Mesendoderm (in vitro differentiated cells): ENCODE measurements at regions not wholly inside any gene's neighbourhood (a gene's known extent, or its start where the extent isn't known, plus 50 kb on each side); places are given as distances from the start of the nearest gene placed in this dataset.

Experiments used
- DNase-seq: peaks from one replicate; pipeline ENCODE4 v3.0.0; 2013
- H2AK5ac ChIP-seq: 2 replicates; pipeline ENCODE4 v1.6.1; 2013; ENCODE audit warnings: low read length, inconsistent platforms
- H2BK120ac ChIP-seq: 2 replicates; pipeline ENCODE4 v1.6.1; 2013; ENCODE audit warnings: low read depth, mild to moderate bottlenecking, low read length, moderate library complexity, mixed read lengths
- H2BK15ac ChIP-seq: replicated peaks from 2 replicates; pipeline ENCODE4 v1.6.1; 2013; ENCODE audit warnings: low read depth, mild to moderate bottlenecking, moderate library complexity
- H2BK5ac ChIP-seq: 2 replicates; pipeline ENCODE4 v1.6.1; 2013; ENCODE audit warnings: low read length, inconsistent platforms
- H3K18ac ChIP-seq: 2 replicates; pipeline ENCODE4 v1.6.1; 2013; ENCODE audit warnings: mild to moderate bottlenecking, low read length, mixed read lengths
- H3K23ac ChIP-seq: one replicate; pipeline ENCODE4 v1.6.1; 2013; ENCODE audit warnings: low read length
- H3K27ac ChIP-seq: 2 replicates; pipeline ENCODE4 v1.5.1; 2013; ENCODE audit warnings: low read depth, mild to moderate bottlenecking, inconsistent platforms, low read length, moderate library complexity
- H3K27me3 ChIP-seq: 2 replicates; pipeline ENCODE4 v1.6.1; 2013; ENCODE audit warnings: low read length, control low read depth, mild to moderate bottlenecking, inconsistent platforms; ENCODE audit not compliant: insufficient read depth, poor library complexity
- H3K36me3 ChIP-seq: 2 replicates; pipeline ENCODE4 v1.6.1; 2013; ENCODE audit warnings: low read length, inconsistent platforms; ENCODE audit not compliant: control insufficient read depth, insufficient read depth
- H3K4ac ChIP-seq: one replicate; pipeline ENCODE4 v1.6.1; 2013; ENCODE audit warnings: low read depth, mild to moderate bottlenecking, low read length, moderate library complexity
- H3K4me1 ChIP-seq: 2 replicates; pipeline ENCODE4 v1.6.1; 2013; ENCODE audit warnings: low read depth, low read length, inconsistent platforms; ENCODE audit not compliant: control insufficient read depth
- H3K4me2 ChIP-seq: 2 replicates; pipeline ENCODE4 v1.6.1; 2013; ENCODE audit warnings: low read length
- H3K4me3 ChIP-seq: 2 replicates; pipeline ENCODE4 v1.5.1; 2013; ENCODE audit warnings: mild to moderate bottlenecking, low read length
- H3K56ac ChIP-seq: one replicate; pipeline ENCODE4 v1.6.1; 2013; ENCODE audit warnings: low read length
- H3K79me1 ChIP-seq: 2 replicates; pipeline ENCODE4 v1.6.1; 2013; ENCODE audit warnings: low read length, inconsistent platforms
- H3K79me2 ChIP-seq: 2 replicates; pipeline ENCODE4 v1.6.1; 2013; ENCODE audit warnings: mild to moderate bottlenecking, low read length; ENCODE audit not compliant: control insufficient read depth, insufficient read depth
- H3K9ac ChIP-seq: 2 replicates; pipeline ENCODE4 v1.6.1; 2013; ENCODE audit warnings: low read length, inconsistent platforms
- H4K5ac ChIP-seq: one replicate; pipeline ENCODE4 v1.6.1; 2013; ENCODE audit warnings: low read length
- H4K8ac ChIP-seq: one replicate; pipeline ENCODE4 v1.6.1; 2013; ENCODE audit warnings: low read depth, mild to moderate bottlenecking, control low read depth, low read length, moderate library complexity
- WGBS: extraction: QIAGEN DNeasy Blood & Tissue Kit; methylation state at CpG from one replicate; pipeline ENCODE4 v1.1.7; 2013; ENCODE audit warnings: low lambda C conversion rate, missing lambda C conversion rate; ENCODE audit not compliant: insufficient coverage; ENCODE audit errors: extremely low coverage; 5-methylcytosine and 5-hydroxymethylcytosine counted together

- no peak overlapping the region for H2BK120ac ChIP-seq
- H3K56ac ChIP-seq: no peak overlapping the region
- no peak overlapping the region for H3K23ac ChIP-seq
- DNase-seq: peak; percentile 13
- H3K4me2 ChIP-seq: no peak overlapping the region
- no peak overlapping the region for H4K5ac ChIP-seq
- H3K4me1 ChIP-seq: no peaks in the 10 kb centered on the region
- no peaks in the 10 kb centered on the region for H3K79me1 ChIP-seq
- H2BK5ac ChIP-seq: no peak overlapping the region
- H2AK5ac ChIP-seq: no peak overlapping the region
- H4K8ac ChIP-seq: no peak overlapping the region
- no peak overlapping the region for H2BK15ac ChIP-seq
- no peak overlapping the region for H3K9ac ChIP-seq
- H3K4me3 ChIP-seq: no peak overlapping the region
- no CpG with 5 or more reads among the region's 3 CpGs for WGBS
- H3K4ac ChIP-seq: no peak overlapping the region
- peak overlapping the region; percentile 23 for H3K27ac ChIP-seq
- no peaks in the 10 kb centered on the region for H3K36me3 ChIP-seq
- no peaks in the 10 kb centered on the region for H3K27me3 ChIP-seq
- H3K18ac ChIP-seq: peak overlapping the region; percentile 3
- H3K79me2 ChIP-seq: no peaks in the 10 kb centered on the region
Observed at GRCh38 chr7:16095171-16095950, 326.0 kb downstream of the CRPPA start.

- no peak overlapping the region for H3K18ac ChIP-seq
Observed at GRCh38 chr7:16094651-16095050, 326.7 kb downstream of the CRPPA start.

GRCh38 chr7:16092711-16093110, 328.6 kb downstream of the CRPPA start:
- Histone ChIP-seq H3K27me3 (no peaks in the 10 kb centered on the region), H3K4me2 (no peak overlapping the region), H3K79me2 (no peaks in the 10 kb centered on the region), H2BK120ac (no peak overlapping the region), H4K8ac (no peak overlapping the region), H3K18ac (no peak overlapping the region), H3K9ac (no peak overlapping the region), H3K4me1 (no peaks in the 10 kb centered on the region), H2AK5ac (no peak overlapping the region), H2BK15ac (no peak overlapping the region), H3K56ac (no peak overlapping the region), H2BK5ac (no peak overlapping the region), H3K4ac (no peak overlapping the region), H3K79me1 (no peaks in the 10 kb centered on the region), H4K5ac (no peak overlapping the region), H3K36me3 (no peaks in the 10 kb centered on the region), H3K4me3 (no peak overlapping the region), H3K27ac (no peak overlapping the region), H3K23ac (no peak overlapping the region)
- no CpG with 5 or more reads among the region's 2 CpGs for WGBS
- DNase-seq: no peak

More at GRCh38 chr7:16094651-16095050, 326.7 kb downstream of the CRPPA start:
- Histone ChIP-seq H2BK120ac (no peak overlapping the region), H2BK15ac (no peak overlapping the region), H4K8ac (no peak overlapping the region), H3K23ac (no peak overlapping the region), H3K79me2 (no peaks in the 10 kb centered on the region), H3K4ac (no peak overlapping the region), H2AK5ac (no peak overlapping the region), H2BK5ac (no peak overlapping the region), H3K36me3 (no peaks in the 10 kb centered on the region), H4K5ac (no peak overlapping the region), H3K4me2 (no peak overlapping the region), H3K27me3 (no peaks in the 10 kb centered on the region), H3K9ac (no peak overlapping the region), H3K27ac (no peak overlapping the region), H3K56ac (no peak overlapping the region), H3K79me1 (no peaks in the 10 kb centered on the region), H3K4me3 (no peak overlapping the region), H3K4me1 (no peaks in the 10 kb centered on the region)
- no CpG with 5 or more reads among the region's 2 CpGs for WGBS
- no peak for DNase-seq

- Histone ChIP-seq H3K9ac (no peak overlapping the region), H3K4me3 (no peak overlapping the region), H4K8ac (peak overlapping the region; percentile 28), H2BK120ac (no peak overlapping the region), H2AK5ac (no peak overlapping the region), H3K4me2 (no peak overlapping the region), H3K4ac (no peak overlapping the region), H3K23ac (no peak overlapping the region), H3K18ac (no peak overlapping the region), H3K36me3 (no peaks in the 10 kb centered on the region), H3K79me2 (no peaks in the 10 kb centered on the region), H2BK5ac (no peak overlapping the region), H2BK15ac (no peak overlapping the region), H4K5ac (no peak overlapping the region), H3K27ac (no peak overlapping the region), H3K4me1 (no peaks in the 10 kb centered on the region), H3K79me1 (no peaks in the 10 kb centered on the region), H3K27me3 (no peaks in the 10 kb centered on the region), H3K56ac (no peak overlapping the region)
- no CpG with 5 or more reads among the region's 5 CpGs for WGBS
- no peak for DNase-seq
Observed at GRCh38 chr7:16091701-16092310, 329.5 kb downstream of the CRPPA start.

- no peak overlapping the region for H2BK5ac ChIP-seq
- H3K4me3 ChIP-seq: no peak overlapping the region
- no peak overlapping the region for H3K4me2 ChIP-seq
- H2BK120ac ChIP-seq: no peak overlapping the region
- H3K4me1 ChIP-seq: no peaks in the 10 kb centered on the region
- no peak overlapping the region for H3K56ac ChIP-seq
- WGBS: no CpG with 5 or more reads among the region's 3 CpGs
- DNase-seq: no peak
- H3K79me1 ChIP-seq: no peaks in the 10 kb centered on the region
- no peak overlapping the region for H3K4ac ChIP-seq
- H3K9ac ChIP-seq: no peak overlapping the region
- H4K8ac ChIP-seq: no peak overlapping the region
- H4K5ac ChIP-seq: no peak overlapping the region
- no peak overlapping the region for H3K18ac ChIP-seq
- H3K27ac ChIP-seq: no peak overlapping the region
- H2AK5ac ChIP-seq: no peak overlapping the region
- no peaks in the 10 kb centered on the region for H3K79me2 ChIP-seq
- no peak overlapping the region for H2BK15ac ChIP-seq
- no peaks in the 10 kb centered on the region for H3K27me3 ChIP-seq
- no peak overlapping the region for H3K23ac ChIP-seq
- no peaks in the 10 kb centered on the region for H3K36me3 ChIP-seq
Observed at GRCh38 chr7:16089801-16090200, 331.5 kb downstream of the CRPPA start.
